Vagina (tissue), 2 donors: ENCODE measurements at regions not wholly inside any gene's neighbourhood (a gene's known extent, or its start where the extent isn't known, plus 50 kb on each side); places are given as distances from the start of the nearest gene placed in this dataset.

Experiments
- DNase-seq, 2 donors: peaks; one replicate each; pipeline ENCODE4 v3.0.0-alpha.2; 2017; ENCODE audit errors: extremely low spot score in 2 of 2
- H3K27ac ChIP-seq: fragments of 200-600 bp; sonication (generic); one replicate; pipeline ENCODE4 v1.5.1; 2019
- H3K27me3 ChIP-seq: fragments of 200-600 bp; sonication (generic); one replicate; pipeline ENCODE4 v1.5.1; 2019
- H3K36me3 ChIP-seq, 2 donors: fragments of 200-600 bp; sonication (generic); one replicate each; pipeline ENCODE4 v1.5.1; 2017 to 2019
- H3K4me1 ChIP-seq: fragments of 200-600 bp; sonication (generic); one replicate; pipeline ENCODE4 v1.5.1; 2019
- H3K4me3 ChIP-seq, 2 donors: fragments of 200-600 bp; sonication (generic); 1 replicate in 1 of 2; 2 replicates in 1 of 2; pipeline ENCODE4 v1.5.1; 2016 to 2019
- H3K9me3 ChIP-seq: fragments of 200-600 bp; sonication (generic); one replicate; pipeline ENCODE4 v1.5.1; 2019
- CTCF ChIP-seq, 3 experiments: fragments of 450-650 bp in 2 of 3; fragments of 200-600 bp in 1 of 3; sonication (generic) in 1 of 3; IDR thresholded peaks; one replicate each; pipeline ENCODE4 v1.5.1; 2017 to 2019; ENCODE audit warnings: antibody characterized with exemption in 3 of 3, mild to moderate bottlenecking in 2 of 3, moderate library complexity in 2 of 3
- POLR2A ChIP-seq, 2 donors: fragments of 450-650 bp; IDR thresholded peaks; one replicate each; pipeline ENCODE4 v1.6.1; 2017; ENCODE audit warnings: antibody characterized with exemption in 2 of 2, mild to moderate bottlenecking in 2 of 2, moderate library complexity in 2 of 2
- POLR2AphosphoS5 ChIP-seq, 2 donors: sonication (generic); formaldehyde crosslinking; IDR thresholded peaks; one replicate each; pipeline ENCODE4 v1.9.0; 2017; ENCODE audit warnings: antibody characterized with exemption in 2 of 2, mild to moderate bottlenecking in 2 of 2, low read depth in 1 of 2; ENCODE audit not compliant: insufficient read depth in 1 of 2
- intact Hi-C: fragments of 100-400 bp; cut with DNase I; formaldehyde crosslinking; loops from one replicate; pipeline ENCODE4 v1.15.1; 2023

- Histone ChIP-seq H3K36me3 (no peaks in the 10 kb centered on the region), H3K27me3 (no peaks in the 10 kb centered on the region), H3K27ac (no peak overlapping the region), H3K4me1 (peaks cover 15% of the 10 kb centered on the region), H3K4me3 (no peak overlapping the region), H3K9me3 (no peaks in the 10 kb centered on the region)
- TF ChIP-seq CTCF (IDR thresholded peaks at IDR 0.05) (no peak), POLR2AphosphoS5 (IDR thresholded peaks at IDR 0.05; ENCODE audit: insufficient read depth in 1 of 2, low read depth in 1 of 2) (no peak), POLR2A (IDR thresholded peaks at IDR 0.05) (no peak)
- intact Hi-C loops = no loop called here
- DNase-seq = no peak
Measured at GRCh38 chr4:13093170-13093569, 391.0 kb downstream of the RAB28 start.

DNA sequence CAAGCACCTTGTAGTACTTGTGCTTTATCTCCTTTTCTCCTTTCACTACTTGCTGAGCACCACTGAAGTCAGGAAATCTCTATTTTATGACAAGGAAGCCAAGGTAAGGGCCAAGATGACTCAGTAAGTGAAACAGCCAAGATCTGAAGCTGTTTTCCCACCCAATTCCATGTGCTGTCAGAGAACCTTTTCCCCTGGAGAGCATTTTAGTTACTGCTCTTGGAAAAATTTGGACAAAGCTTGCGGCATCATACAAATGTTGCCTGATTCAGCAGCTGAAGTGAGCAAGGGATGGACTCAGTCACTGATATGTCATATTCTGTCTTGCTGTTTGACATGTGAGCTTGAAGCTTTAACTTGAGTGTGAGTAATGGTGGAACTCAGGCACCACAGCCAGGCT, 391.4 kb downstream of the RAB28 start:
- Histone ChIP-seq H3K9me3 (no peaks in the 10 kb centered on the region), H3K36me3 (no peaks in the 10 kb centered on the region), H3K4me3 (no peak overlapping the region), H3K4me1 (peaks cover 15% of the 10 kb centered on the region), H3K27me3 (no peaks in the 10 kb centered on the region), H3K27ac (no peak overlapping the region)
- peak in 1 of 3 experiments; percentile 10 for TF ChIP-seq CTCF (IDR thresholded peaks at IDR 0.05)
- no peak for TF ChIP-seq POLR2A (IDR thresholded peaks at IDR 0.05)
- TF ChIP-seq POLR2AphosphoS5 (IDR thresholded peaks at IDR 0.05; ENCODE audit: insufficient read depth in 1 of 2, low read depth in 1 of 2) = peak in 1 of 2 donors; percentile 71
- no peak for DNase-seq
- intact Hi-C loops = no loop called here

GRCh38 chr4:13089659-13089998, 394.5 kb downstream of the RAB28 start:
- H3K36me3 ChIP-seq = no peaks in the 10 kb centered on the region
- H3K27ac ChIP-seq = no peak overlapping the region
- H3K27me3 ChIP-seq = no peaks in the 10 kb centered on the region
- H3K4me1 ChIP-seq = peaks cover 15% of the 10 kb centered on the region
- intact Hi-C loops = no loop called here
- H3K9me3 ChIP-seq = no peaks in the 10 kb centered on the region
- TF ChIP-seq CTCF (IDR thresholded peaks at IDR 0.05) = no peak
- TF ChIP-seq POLR2A (IDR thresholded peaks at IDR 0.05) = no peak
- TF ChIP-seq POLR2AphosphoS5 (IDR thresholded peaks at IDR 0.05; ENCODE audit: insufficient read depth in 1 of 2, low read depth in 1 of 2) = no peak
- no peak overlapping the region for H3K4me3 ChIP-seq
- DNase-seq = no peak

- no peak overlapping the region for H3K4me3 ChIP-seq
- TF ChIP-seq POLR2AphosphoS5 (IDR thresholded peaks at IDR 0.05; ENCODE audit: insufficient read depth in 1 of 2, low read depth in 1 of 2) (peak in 1 of 2 donors; percentile 11), POLR2A (IDR thresholded peaks at IDR 0.05) (no peak)
- no peak overlapping the region for H3K27ac ChIP-seq
Measured at GRCh38 chr4:13088726-13089658, 395.1 kb downstream of the RAB28 start.

DNA sequence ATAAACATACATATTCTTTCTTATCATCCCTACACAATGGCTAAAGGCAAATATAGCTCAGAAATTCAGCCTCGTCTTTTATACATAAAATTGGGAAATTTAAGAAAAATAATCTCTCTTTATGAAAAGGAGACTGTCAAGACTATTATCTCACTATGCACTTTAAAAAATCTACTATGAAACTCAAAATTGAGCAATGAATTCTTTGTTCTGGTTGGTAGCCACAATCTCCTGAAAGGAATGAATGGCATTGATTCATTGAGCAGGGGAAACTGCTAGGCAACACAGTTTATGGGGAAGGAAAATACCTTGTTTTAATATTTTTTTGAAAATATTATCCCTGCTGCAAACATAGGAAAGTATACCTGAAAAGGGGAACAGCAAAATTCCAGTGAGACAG, 397.1 kb downstream of the RAB28 start:
- Histone ChIP-seq H3K9me3 (peaks cover 2% of the 10 kb centered on the region), H3K36me3 (no peaks in the 10 kb centered on the region), H3K27me3 (no peaks in the 10 kb centered on the region), H3K4me3 (no peak overlapping the region), H3K4me1 (peaks cover 6% of the 10 kb centered on the region), H3K27ac (no peak overlapping the region)
- intact Hi-C loops = no loop called here
- no peak for DNase-seq
- TF ChIP-seq POLR2A (IDR thresholded peaks at IDR 0.05) = no peak
- no peak for TF ChIP-seq CTCF (IDR thresholded peaks at IDR 0.05)

More at GRCh38 chr4:13088726-13089658, 395.1 kb downstream of the RAB28 start:
- Histone ChIP-seq H3K9me3 (no peaks in the 10 kb centered on the region), H3K36me3 (no peaks in the 10 kb centered on the region), H3K27me3 (no peaks in the 10 kb centered on the region), H3K4me1 (peaks cover 15% of the 10 kb centered on the region)
- intact Hi-C loops = no loop called here
- no peak for DNase-seq
